Occipital lobe (tissue), 1 donor: ENCODE measurements at regions not wholly inside any gene's neighbourhood (a gene's known extent, or its start where the extent isn't known, plus 50 kb on each side); places are given as distances from the start of the nearest gene placed in this dataset.
"Not testable (repeated sequence)": the region's sequence is repeated elsewhere in the genome, so short reads cannot be mapped to it uniquely, and the experiment has no call there.

Experiments used
- DNase-seq: peaks from one replicate; lab custom pipeline; 2025; lab: John Stamatoyannopoulos, UW

DNA sequence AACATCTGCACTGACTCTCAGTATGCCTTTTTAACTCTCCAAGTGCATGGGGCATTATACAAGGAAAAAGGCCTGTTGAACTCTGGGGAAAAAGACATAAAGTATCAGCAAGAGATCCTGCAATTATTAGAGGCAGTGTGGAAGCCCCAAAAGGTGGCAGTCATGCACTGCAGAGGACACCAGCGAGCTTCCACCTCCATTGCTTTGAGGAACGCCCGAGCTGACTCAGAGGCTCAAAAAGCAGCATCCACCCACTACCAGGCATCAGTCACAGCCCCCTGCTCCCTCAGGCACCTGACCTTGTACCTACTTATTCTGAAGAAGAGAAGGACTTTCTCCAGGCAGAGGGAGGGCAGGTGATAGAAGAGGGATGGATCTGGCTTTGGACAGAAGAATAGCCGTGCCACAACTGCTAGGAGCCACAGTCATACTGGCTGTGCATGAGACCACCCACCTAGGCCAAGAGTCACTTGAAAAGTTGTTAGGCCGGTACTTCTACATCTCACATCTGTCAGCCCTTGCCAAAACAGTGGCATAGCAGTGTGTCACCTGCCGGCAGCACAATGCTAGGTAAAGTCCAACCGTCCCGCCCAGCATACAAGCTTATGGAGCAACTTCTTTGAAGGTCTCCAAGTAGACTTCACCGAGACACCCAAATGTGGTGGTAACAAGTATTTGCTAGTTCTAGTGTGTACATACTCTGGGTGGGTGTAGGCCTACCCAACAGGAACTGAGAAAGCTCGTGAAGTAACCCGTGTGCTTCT lies 439.1 kb upstream of the CA10 start:
- not testable (repeated sequence) for DNase-seq

- DNase-seq = no peak
These were observed 436.0 kb upstream of the CA10 start for GRCh38 chr17:52594516-52594915.

DNA sequence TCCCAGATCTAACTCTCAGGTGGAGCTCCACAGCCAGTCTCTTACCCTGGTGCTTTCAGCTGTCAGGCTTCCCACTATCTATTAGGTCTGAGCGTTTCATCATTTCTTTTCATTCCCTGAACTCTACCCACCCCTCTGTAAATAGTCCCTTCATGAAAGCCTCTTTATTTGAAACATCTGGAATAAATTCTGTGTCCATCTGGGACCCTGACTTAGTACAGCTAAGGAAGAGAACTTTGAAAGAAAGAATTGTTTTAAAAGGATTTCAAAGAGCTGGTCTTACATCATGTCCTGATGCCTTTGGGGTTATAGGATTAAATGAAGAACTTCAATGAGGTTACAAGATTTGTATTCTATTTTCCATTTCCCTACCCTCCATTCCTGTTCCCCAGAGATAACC lies 388.5 kb upstream of the CA10 start:
- DNase-seq = no peak

- no peak for DNase-seq
These were observed 388.0 kb upstream of the CA10 start for GRCh38 chr17:52546493-52546892.

GRCh38 chr17:52537421-52537820 lies 378.9 kb upstream of the CA10 start:
- no peak for DNase-seq

DNA sequence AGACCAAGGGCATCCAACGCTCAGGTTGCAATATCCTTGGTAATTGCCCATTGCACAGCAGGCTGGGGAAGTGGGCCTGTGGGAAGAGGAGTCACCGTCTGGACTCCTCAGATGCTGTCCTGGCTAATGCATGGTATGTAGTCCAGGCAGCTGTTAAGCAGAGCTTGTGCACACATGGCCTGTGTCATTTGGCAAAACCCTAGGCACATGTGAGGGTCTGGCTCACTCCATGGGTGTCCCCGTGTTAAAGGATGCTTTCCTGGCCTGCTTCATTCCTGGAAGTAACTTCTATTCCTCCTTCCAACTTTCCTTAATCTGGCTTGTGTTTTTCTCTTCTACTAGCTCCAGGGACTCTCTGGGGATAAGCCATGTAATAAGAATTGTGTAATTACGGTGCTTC lies 378.0 kb upstream of the CA10 start:
- DNase-seq = no peak

- no peak for DNase-seq
These were observed 373.9 kb upstream of the CA10 start for GRCh38 chr17:52532373-52532772.

GRCh38 chr17:52524096-52524637 lies 365.7 kb upstream of the CA10 start:
- no peak for DNase-seq

GRCh38 chr17:52517176-52517575 lies 358.7 kb upstream of the CA10 start:
- DNase-seq = no peak

- DNase-seq = no peak
These were observed 357.4 kb upstream of the CA10 start for GRCh38 chr17:52515927-52516326.

GRCh38 chr17:52505601-52506000 lies 347.1 kb upstream of the CA10 start:
- no peak for DNase-seq

DNA sequence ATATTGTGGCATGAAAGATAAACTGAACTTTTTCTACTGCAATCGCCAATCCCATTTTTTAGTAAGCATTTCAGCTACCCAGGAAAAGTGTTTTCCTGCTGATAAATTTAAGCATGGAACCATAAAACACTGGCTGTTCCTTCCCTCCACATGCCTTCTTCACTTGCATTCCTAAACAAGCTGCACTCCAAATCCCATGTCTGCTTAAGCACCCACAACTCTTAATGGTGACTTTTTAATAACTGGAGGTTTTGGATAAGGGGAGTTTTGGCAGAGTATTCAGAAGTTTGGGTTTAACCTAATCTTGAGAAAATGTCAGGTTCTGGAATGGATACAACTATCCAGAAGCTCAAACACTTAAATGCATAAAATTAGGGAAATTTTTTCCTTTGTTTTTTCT lies 345.6 kb upstream of the CA10 start:
- DNase-seq = no peak

GRCh38 chr17:52495646-52496045 lies 337.1 kb upstream of the CA10 start:
- no peak for DNase-seq

DNA sequence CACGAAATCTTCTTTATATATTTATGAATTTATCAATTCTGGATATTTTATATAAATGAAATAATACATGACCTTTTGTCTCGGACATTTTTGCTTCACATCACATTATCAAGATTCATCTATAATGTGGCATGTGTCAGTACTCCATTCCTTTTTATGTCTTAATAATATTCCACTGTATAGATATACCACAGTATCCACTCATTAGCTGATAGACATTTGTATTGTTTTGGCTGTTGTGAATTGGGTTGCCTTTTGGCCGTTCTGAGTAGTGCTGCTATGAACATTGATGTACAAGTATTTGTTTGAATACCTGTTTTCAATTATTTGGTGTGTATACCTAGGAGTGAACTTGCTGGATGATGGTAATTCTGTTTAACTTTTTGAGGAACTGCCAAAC lies 323.8 kb upstream of the CA10 start:
- DNase-seq = no peak

DNA sequence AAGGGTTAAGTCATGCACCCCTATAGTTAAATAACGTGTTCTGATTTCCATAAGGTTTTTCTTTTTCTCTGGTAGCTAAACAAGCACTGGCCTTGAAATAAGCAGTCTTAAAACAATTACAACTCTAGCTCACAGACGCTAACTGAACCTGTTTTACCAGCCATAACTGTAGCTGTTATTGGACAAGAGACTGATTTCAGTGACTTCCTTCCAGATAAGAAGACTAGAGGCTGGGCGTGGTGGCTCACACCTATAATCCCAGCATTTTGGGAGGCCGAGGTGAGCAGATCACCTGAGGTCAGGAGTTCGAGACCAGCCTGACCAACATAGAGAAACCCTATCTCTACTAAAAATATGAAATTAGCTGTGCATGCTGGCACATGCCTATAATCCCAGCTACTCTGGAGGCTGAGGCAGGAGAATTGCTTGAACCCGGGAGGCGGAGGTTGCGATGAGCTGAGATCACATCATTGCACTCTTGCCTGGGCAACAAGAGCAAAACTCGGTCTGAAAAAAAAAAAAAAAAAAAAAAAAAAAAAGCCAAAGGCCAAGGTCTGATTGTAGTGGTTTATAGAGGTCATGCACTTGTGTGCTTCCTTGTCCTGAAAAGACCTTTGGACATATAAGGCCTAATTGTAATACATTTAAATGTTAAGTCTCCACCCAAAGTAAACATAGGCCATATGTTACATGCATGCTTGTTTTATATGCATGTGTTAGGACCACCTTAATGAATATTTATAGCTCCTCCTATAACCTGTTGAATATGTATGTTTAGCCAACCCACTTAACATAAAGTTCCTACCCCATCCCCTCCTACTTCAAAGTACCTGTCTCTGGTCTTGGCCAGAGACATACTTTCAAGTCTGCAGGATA lies 319.5 kb upstream of the CA10 start:
- DNase-seq = no peak

DNA sequence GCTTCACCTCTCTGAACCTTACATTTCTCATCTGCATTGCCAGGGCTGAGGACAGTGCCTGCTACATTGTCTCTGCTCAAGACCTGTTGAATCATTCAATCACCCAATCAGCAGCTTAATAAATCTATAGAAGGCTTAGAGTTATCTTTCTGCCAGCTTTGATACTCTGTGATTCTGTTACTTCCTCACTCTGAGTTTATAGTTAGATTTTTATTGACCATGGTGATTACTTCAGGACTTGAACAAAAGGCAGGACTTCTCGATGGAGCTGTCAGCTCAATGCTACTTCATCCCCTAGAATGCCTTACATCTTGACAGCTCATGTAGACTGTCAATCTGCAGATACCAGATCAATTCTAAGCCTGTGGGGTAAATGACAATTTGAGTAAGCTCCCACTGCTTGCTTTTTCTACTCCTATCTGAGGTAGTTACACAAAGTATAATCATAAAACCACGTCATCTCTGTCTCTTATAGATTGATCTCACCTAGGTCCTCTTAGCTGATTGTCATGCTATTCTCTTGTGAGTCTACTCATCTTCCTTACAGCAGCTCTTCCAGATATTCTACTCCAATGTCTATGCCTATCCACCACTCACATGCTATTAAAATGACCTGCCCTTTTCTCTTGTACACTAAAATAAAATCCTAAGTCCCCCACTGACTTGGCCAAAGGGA lies 318.3 kb upstream of the CA10 start:
- no peak for DNase-seq

GRCh38 chr17:52470553-52470952 lies 312.0 kb upstream of the CA10 start:
- no peak for DNase-seq

GRCh38 chr17:52465407-52465806 lies 306.9 kb upstream of the CA10 start:
- DNase-seq = no peak

GRCh38 chr17:52451294-52451861 lies 292.9 kb upstream of the CA10 start:
- no peak for DNase-seq

- DNase-seq = no peak
These were observed 283.8 kb upstream of the CA10 start for GRCh38 chr17:52442350-52442749.

GRCh38 chr17:52420555-52421078 lies 262.1 kb upstream of the CA10 start:
- DNase-seq = no peak
